GM21423 (cell line): ENCODE measurements at regions not wholly inside any gene's neighbourhood (a gene's known extent, or its start where the extent isn't known, plus 50 kb on each side); places are given as distances from the start of the nearest gene placed in this dataset.

Experiments
- ATAC-seq: cut with Tn5 transposase; IDR thresholded peaks from one replicate; pipeline ENCODE4 v1.9.1; 2021; ENCODE audit warnings: mild to moderate bottlenecking, moderate library complexity; ENCODE audit not compliant: unreplicated experiment

- ATAC-seq = no peak
Measured at GRCh38 chr2:196383799-196384198, 212.4 kb upstream of the STK17B start.

GRCh38 chr2:196384729-196385128, 213.4 kb upstream of the STK17B start:
- no peak for ATAC-seq

- no peak for ATAC-seq
Measured at GRCh38 chr2:196389670-196390069, 218.3 kb upstream of the STK17B start.

- ATAC-seq = no peak
Measured at GRCh38 chr2:196390243-196391148, 219.1 kb upstream of the STK17B start.

- ATAC-seq = no peak
Measured at GRCh38 chr2:196391149-196391479, 219.7 kb upstream of the STK17B start.

- ATAC-seq = no peak
Measured at GRCh38 chr2:196399096-196399495, 227.7 kb upstream of the STK17B start.

- ATAC-seq = no peak
Measured at GRCh38 chr2:196399722-196400691, 228.6 kb upstream of the STK17B start.

GRCh38 chr2:196403471-196403870, 232.1 kb upstream of the STK17B start:
- ATAC-seq = no peak

- no peak for ATAC-seq
Measured at GRCh38 chr2:196404276-196404675, 232.9 kb upstream of the STK17B start.

- ATAC-seq = no peak
Measured at GRCh38 chr2:196407675-196408264, 231.7 kb upstream of the CCDC150 start.

- peak; percentile 32 for ATAC-seq
Measured at GRCh38 chr2:196409376-196409775, 230.1 kb upstream of the CCDC150 start.

GRCh38 chr2:196410008-196410407, 229.5 kb upstream of the CCDC150 start:
- no peak for ATAC-seq

- ATAC-seq = peak; percentile 75
Measured at GRCh38 chr2:196413821-196414274, 225.7 kb upstream of the CCDC150 start.

GRCh38 chr2:196415384-196415783, 224.1 kb upstream of the CCDC150 start:
- ATAC-seq = peak; percentile 67

- ATAC-seq = no peak
Measured at GRCh38 chr2:196420143-196420542, 219.4 kb upstream of the CCDC150 start.

GRCh38 chr2:196421880-196422279, 217.6 kb upstream of the CCDC150 start:
- no peak for ATAC-seq

GRCh38 chr2:196422361-196422760, 217.2 kb upstream of the CCDC150 start:
- ATAC-seq = no peak

- no peak for ATAC-seq
Measured at GRCh38 chr2:196426122-196426521, 213.4 kb upstream of the CCDC150 start.

GRCh38 chr2:196427986-196428634, 211.4 kb upstream of the CCDC150 start:
- no peak for ATAC-seq

GRCh38 chr2:196431076-196431475, 208.4 kb upstream of the CCDC150 start:
- no peak for ATAC-seq

- ATAC-seq = no peak
Measured at GRCh38 chr2:196431957-196432356, 207.6 kb upstream of the CCDC150 start.
